NCI-H524 (cell line): ENCODE measurements at regions not wholly inside any gene's neighbourhood (a gene's known extent, or its start where the extent isn't known, plus 50 kb on each side); places are given as distances from the start of the nearest gene placed in this dataset.

ENCODE experiments used
- DNase-seq, 2 experiments: peaks; one replicate each; lab custom pipeline; 2025; lab: John Stamatoyannopoulos, UW

- DNase-seq = no peak
These were observed 1381.8 kb downstream of the MRPL39 start for GRCh38 chr21:24225431-24225830.

- peak in 1 of 2 experiments; percentile 34 for DNase-seq
These were observed 1382.9 kb downstream of the MRPL39 start for GRCh38 chr21:24224422-24224821.

DNA sequence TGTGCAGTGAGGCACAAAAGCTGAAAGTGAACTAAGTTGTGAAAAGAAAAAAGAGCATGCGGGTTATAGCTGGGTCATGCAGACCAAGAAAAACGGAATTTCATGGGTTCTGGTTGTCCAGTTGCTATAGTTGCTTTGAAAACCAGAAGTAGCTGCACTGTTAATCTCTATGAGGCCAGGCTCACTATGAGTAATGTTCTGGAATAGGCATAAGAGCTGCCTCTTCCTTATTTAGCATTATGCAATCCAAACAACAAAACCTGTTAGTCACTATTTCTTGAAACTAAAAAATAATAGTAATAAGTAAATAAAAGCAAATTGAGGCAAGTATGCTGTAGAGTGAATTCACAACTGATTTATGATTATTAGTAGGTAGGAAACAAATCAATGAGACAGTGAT is 1383.7 kb downstream of the MRPL39 start:
- DNase-seq = no peak

GRCh38 chr21:24222676-24223075 is 1384.6 kb downstream of the MRPL39 start:
- peak in 1 of 2 experiments; percentile 12 for DNase-seq

DNA sequence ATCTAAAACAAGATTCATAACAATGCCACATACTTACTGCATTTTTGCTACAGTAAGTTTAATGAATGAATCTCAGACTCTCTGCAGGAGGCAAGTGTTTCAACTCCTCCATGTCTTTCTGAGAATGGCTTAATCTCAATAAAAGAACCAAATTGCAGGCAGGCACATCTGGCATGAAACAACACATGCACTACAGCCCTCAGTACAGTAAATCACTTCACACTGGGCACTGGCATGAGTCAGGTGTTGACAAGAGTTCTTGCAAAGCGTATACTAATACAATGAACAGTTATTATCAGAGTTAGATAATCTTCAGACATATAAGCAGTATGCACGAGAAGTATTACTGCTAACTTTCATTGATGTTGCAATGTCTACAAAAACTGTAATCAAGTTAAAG is 1386.8 kb downstream of the MRPL39 start:
- peak in 1 of 2 experiments; percentile 4 for DNase-seq

GRCh38 chr21:24217151-24217550 is 1390.1 kb downstream of the MRPL39 start:
- no peak for DNase-seq

- DNase-seq = no peak
These were observed 1397.2 kb downstream of the MRPL39 start for GRCh38 chr21:24210130-24210529.

- no peak for DNase-seq
These were observed 1398.6 kb downstream of the MRPL39 start for GRCh38 chr21:24208562-24209260.

GRCh38 chr21:24205319-24205718 is 1402.0 kb downstream of the MRPL39 start:
- no peak for DNase-seq

DNA sequence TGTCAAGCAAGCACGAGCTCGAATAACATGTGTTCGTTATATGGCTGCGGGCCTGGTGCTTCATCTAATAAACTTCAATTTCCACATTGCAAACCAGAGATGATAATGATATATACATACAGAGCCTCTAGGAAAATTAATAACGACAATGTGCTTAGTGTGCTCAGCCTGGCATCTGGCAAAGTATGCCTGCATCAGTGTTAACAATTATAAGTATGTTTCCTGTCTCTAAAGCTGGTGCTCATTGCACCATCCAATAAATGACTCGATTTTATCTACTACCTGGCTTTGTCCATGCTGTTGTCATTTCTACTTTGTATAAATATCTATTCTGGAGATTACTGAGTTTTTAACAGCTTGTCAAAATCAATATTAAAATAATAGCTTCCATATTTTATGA is 1402.6 kb downstream of the MRPL39 start:
- DNase-seq = peak in 1 of 2 experiments; percentile 8

DNA sequence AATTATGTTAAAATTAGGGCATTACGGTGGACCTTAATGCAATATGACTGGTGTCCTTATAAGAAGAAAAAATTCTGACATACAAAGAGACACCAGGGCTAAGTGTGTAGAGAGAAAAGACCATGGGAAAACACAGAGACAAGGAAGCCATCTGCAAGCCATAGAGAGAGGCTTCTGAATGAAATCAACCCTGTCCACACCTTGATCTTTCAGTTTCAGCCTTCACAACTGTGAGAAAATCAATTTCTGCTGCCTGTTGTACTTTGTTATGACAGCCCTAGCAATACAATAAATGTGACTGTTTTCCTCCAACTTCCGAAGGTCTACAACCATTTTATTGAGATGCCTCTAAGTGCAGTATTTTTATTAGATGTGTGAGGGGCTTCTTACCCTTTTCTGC is 1407.2 kb downstream of the MRPL39 start:
- DNase-seq = no peak

DNA sequence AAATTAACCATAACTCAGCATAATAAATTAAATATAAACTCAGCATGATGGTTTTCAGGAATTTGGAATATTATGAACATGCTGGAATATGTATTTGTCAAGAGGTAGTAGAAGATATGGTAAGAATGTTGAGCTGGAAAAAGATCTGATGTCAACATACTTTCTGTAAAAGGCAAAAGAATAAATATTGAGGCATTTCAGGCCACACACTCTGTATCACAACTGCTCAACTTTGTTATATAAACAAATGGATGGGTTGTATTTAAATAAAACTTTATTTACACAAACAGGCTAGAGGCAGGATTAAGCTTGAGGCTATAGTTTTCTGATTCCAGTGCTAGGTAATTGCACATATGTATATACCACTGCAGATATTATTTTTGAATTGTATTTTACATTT is 1409.4 kb downstream of the MRPL39 start:
- no peak for DNase-seq

- DNase-seq = no peak
These were observed 1410.1 kb downstream of the MRPL39 start for GRCh38 chr21:24197132-24197643.

- no peak for DNase-seq
These were observed 1418.8 kb downstream of the MRPL39 start for GRCh38 chr21:24188506-24188905.

GRCh38 chr21:24183077-24183476 is 1424.2 kb downstream of the MRPL39 start:
- DNase-seq = no peak

- DNase-seq = no peak
These were observed 1428.2 kb downstream of the MRPL39 start for GRCh38 chr21:24179110-24179509.

GRCh38 chr21:24175106-24175505 is 1432.2 kb downstream of the MRPL39 start:
- DNase-seq = no peak

GRCh38 chr21:24171736-24172135 is 1435.5 kb downstream of the MRPL39 start:
- no peak for DNase-seq

DNA sequence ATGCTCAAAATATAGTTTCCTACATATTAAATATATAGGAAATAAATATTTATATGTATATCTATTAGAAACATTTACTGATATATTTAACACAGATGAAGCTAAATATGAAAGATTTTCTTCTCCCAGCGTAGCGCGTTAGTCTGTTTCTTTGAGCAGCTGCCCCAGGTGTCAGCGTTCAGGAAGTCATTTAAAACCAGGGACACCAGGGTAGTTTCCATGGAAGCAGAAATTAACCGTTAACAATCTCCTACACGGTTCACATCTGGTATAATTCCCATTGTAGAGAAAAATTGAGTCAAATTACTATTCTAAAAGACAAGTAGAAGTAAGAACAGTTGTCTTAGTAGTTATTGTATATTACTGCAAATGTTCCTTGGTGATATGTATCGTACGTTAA is 1443.7 kb downstream of the MRPL39 start:
- no peak for DNase-seq

- DNase-seq = no peak
These were observed 1446.8 kb downstream of the MRPL39 start for GRCh38 chr21:24160528-24160927.

- DNase-seq = peak; percentile 5 to 77
These were observed 1454.1 kb downstream of the MRPL39 start for GRCh38 chr21:24153137-24153536.

GRCh38 chr21:24150753-24151152 is 1456.5 kb downstream of the MRPL39 start:
- DNase-seq = no peak

GRCh38 chr21:24148461-24148860 is 1458.8 kb downstream of the MRPL39 start:
- peak; percentile 29 to 64 for DNase-seq

- no peak for DNase-seq
These were observed 1459.6 kb downstream of the MRPL39 start for GRCh38 chr21:24147674-24148073.
